SK-N-SH treated with all-trans-retinoic acid at 6 μM for 48 hours (cell line): ENCODE measurements at regions not wholly inside any gene's neighbourhood (a gene's known extent, or its start where the extent isn't known, plus 50 kb on each side); places are given as distances from the start of the nearest gene placed in this dataset.

Experiments
- PATZ1 ChIP-seq: fragments of 250-450 bp; sonication (Bioruptor Pico); IDR thresholded peaks from 2 replicates; pipeline ENCODE4 v1.8.0; 2020; ENCODE audit warnings: mild to moderate bottlenecking, moderate library complexity, borderline replicate concordance
- RARB ChIP-seq: fragments of 250-450 bp; sonication (Bioruptor Pico); IDR thresholded peaks from 2 replicates; pipeline ENCODE4 v1.8.0; 2021; ENCODE audit warnings: mild to moderate bottlenecking, moderate library complexity

GRCh38 chr9:22274477-22274876 is 172.1 kb upstream of the DMRTA1 start:
- no peak for TF ChIP-seq PATZ1 (CRISPR knock-in tag)
- TF ChIP-seq RARB (CRISPR knock-in tag): no peak
